Uterus (tissue), 2 donors: ENCODE measurements at regions not wholly inside any gene's neighbourhood (a gene's known extent, or its start where the extent isn't known, plus 50 kb on each side); places are given as distances from the start of the nearest gene placed in this dataset.

Source experiments
- CTCF ChIP-seq, 4 experiments: fragments of 200-600 bp in 2 of 4; fragments of 450-650 bp in 2 of 4; sonication (generic) in 2 of 4; IDR thresholded peaks; one replicate each; pipeline ENCODE4 v1.5.1; 2016 to 2019; ENCODE audit warnings: antibody characterized with exemption in 4 of 4, mild to moderate bottlenecking in 2 of 4, moderate library complexity in 1 of 4
- POLR2A ChIP-seq, 2 donors: fragments of 450-650 bp; IDR thresholded peaks; one replicate each; pipeline ENCODE4 v1.6.1; 2016; ENCODE audit warnings: antibody characterized with exemption in 2 of 2, mild to moderate bottlenecking in 1 of 2, moderate library complexity in 1 of 2

DNA sequence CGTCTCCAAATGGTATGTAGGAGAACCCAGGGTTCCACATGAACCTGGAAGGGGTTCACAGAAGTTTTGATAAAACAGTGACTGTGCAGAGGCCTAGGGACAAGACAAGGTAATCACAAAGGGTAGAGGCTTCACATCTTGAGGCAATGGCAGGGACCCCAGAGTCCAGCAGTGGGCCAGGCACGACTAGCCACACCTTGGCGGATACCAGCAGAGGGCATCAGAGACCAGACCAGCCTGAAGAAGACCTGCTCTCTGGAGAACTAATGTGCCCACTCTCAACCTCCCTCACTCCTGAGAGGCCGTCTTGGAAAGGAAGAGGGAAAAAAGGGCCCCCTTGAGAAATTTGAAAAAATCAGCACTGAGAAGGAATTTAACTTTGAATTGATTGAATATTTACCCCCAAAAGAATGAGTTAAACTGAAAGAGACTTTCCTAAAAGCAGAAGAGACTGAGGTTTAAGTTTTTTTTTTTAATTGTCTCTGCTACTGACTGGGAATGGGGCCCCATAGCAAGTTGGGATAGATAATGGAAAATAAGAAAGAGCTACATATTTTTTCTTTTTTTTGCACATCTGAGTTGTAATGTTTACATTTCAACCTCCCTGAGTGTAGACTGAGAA, 243.8 kb upstream of the JADE1 start:
- peak; percentile 35 to 54 (median 42) for TF ChIP-seq CTCF (IDR thresholded peaks at IDR 0.05)
- TF ChIP-seq POLR2A (IDR thresholded peaks at IDR 0.05) = no peak
